DOHH2 (cell line): ENCODE measurements at regions not wholly inside any gene's neighbourhood (a gene's known extent, or its start where the extent isn't known, plus 50 kb on each side); places are given as distances from the start of the nearest gene placed in this dataset.

Source experiments
- H3F3A ChIP-seq: fragments of 200-600 bp; sonication (generic), shearing (Covaris generic); 2 replicates; pipeline ENCODE4 v1.6.0; 2016; ENCODE audit warnings: antibody characterized with exemption, mild to moderate bottlenecking; ENCODE audit not compliant: control insufficient read depth, insufficient read depth
- H3K27ac ChIP-seq: fragments of 200-600 bp; sonication (generic); 2 replicates; pipeline ENCODE4 v1.5.1; 2014; ENCODE audit warnings: low read depth, mild to moderate bottlenecking, low read length, moderate library complexity
- H3K27me3 ChIP-seq: fragments of 200-600 bp; sonication (generic); 2 replicates; pipeline ENCODE4 v1.6.1; 2014; ENCODE audit warnings: mild to moderate bottlenecking, low read length, mixed read lengths; ENCODE audit not compliant: control insufficient read depth
- H3K36me3 ChIP-seq: fragments of 200-600 bp; sonication (generic); 2 replicates; pipeline ENCODE4 v1.6.1; 2014; ENCODE audit warnings: mild to moderate bottlenecking, low read length, moderate library complexity, mixed read lengths; ENCODE audit not compliant: control insufficient read depth
- H3K4me1 ChIP-seq: fragments of 200-600 bp; sonication (generic); 2 replicates; pipeline ENCODE4 v1.6.1; 2014; ENCODE audit warnings: mild to moderate bottlenecking, low read length, mixed read lengths; ENCODE audit not compliant: control insufficient read depth
- H3K4me2 ChIP-seq: fragments of 200-600 bp; sonication (generic); 2 replicates; pipeline ENCODE4 v1.6.0; 2014; ENCODE audit warnings: mild to moderate bottlenecking, low read length, moderate library complexity
- H3K4me3 ChIP-seq: fragments of 200-600 bp; sonication (generic); 2 replicates; pipeline ENCODE4 v1.5.1; 2014; ENCODE audit warnings: mild to moderate bottlenecking, low read length, mixed read lengths
- H3K79me2 ChIP-seq: fragments of 200-600 bp; sonication (generic); 2 replicates; pipeline ENCODE4 v1.6.1; 2014; ENCODE audit warnings: mild to moderate bottlenecking, low read length, mixed read lengths; ENCODE audit not compliant: control insufficient read depth
- H3K9me2 ChIP-seq: fragments of 200-600 bp; sonication (generic); replicated peaks from 2 replicates; pipeline ENCODE4 v1.6.1; 2014; ENCODE audit warnings: mild to moderate bottlenecking, low read length, mixed read lengths; ENCODE audit not compliant: control insufficient read depth
- H3K9me3 ChIP-seq: fragments of 200-600 bp; sonication (generic); 2 replicates; pipeline ENCODE4 v1.6.1; 2014; ENCODE audit warnings: antibody characterized with exemption, low read length, mixed read lengths; ENCODE audit not compliant: control insufficient read depth, insufficient read depth
- H4K20me1 ChIP-seq: fragments of 200-600 bp; sonication (generic); 2 replicates; pipeline ENCODE4 v1.6.0; 2014; ENCODE audit warnings: low read depth, mild to moderate bottlenecking, antibody characterized with exemption, low read length, moderate library complexity; ENCODE audit not compliant: control insufficient read depth, insufficient read depth
- CTCF ChIP-seq: fragments of 200-600 bp; sonication (generic); IDR thresholded peaks from one replicate; pipeline ENCODE4 v1.5.1; 2014; ENCODE audit warnings: antibody characterized with exemption, mild to moderate bottlenecking, low read depth, low read length; ENCODE audit not compliant: poor library complexity, severe bottlenecking
- EZH2phosphoT487 ChIP-seq: fragments of 200-600 bp; sonication (generic); IDR thresholded peaks from 2 replicates; pipeline ENCODE4 v1.6.1; 2017; ENCODE audit warnings: borderline replicate concordance, mild to moderate bottlenecking, antibody characterized with exemption, low read length, moderate library complexity, mixed read lengths

- no peak overlapping the region for H3K4me2 ChIP-seq
Observed at GRCh38 chr5:159864885-159865691, 51.2 kb upstream of the ADRA1B start.

GRCh38 chr5:159866093-159866492 lies 50.2 kb upstream of the ADRA1B start:
- H3K9me2 ChIP-seq: no peaks in the 10 kb centered on the region
- TF ChIP-seq CTCF (no peak), EZH2phosphoT487 (no peak)
- no peak overlapping the region for H3K4me2 ChIP-seq

More at GRCh38 chr5:159864885-159865691, 51.2 kb upstream of the ADRA1B start:
- TF ChIP-seq EZH2phosphoT487: no peak
- no peak for TF ChIP-seq CTCF
- no peak overlapping the region for H3K27ac ChIP-seq
- no peaks in the 10 kb centered on the region for H3K36me3 ChIP-seq
- peaks cover 28% of the 10 kb centered on the region for H3K27me3 ChIP-seq
- no peaks in the 10 kb centered on the region for H3K9me3 ChIP-seq
- no peaks in the 10 kb centered on the region for H3F3A ChIP-seq
- no peaks in the 10 kb centered on the region for H3K79me2 ChIP-seq
- no peaks in the 10 kb centered on the region for H3K4me1 ChIP-seq
- H3K4me3 ChIP-seq: no peak overlapping the region
- H3K9me2 ChIP-seq: no peaks in the 10 kb centered on the region
- H4K20me1 ChIP-seq: no peaks in the 10 kb centered on the region

More at GRCh38 chr5:159866093-159866492, 50.2 kb upstream of the ADRA1B start:
- H3K9me3 ChIP-seq: no peaks in the 10 kb centered on the region
- H3K27me3 ChIP-seq: peaks cover 34% of the 10 kb centered on the region
- no peaks in the 10 kb centered on the region for H4K20me1 ChIP-seq
- no peaks in the 10 kb centered on the region for H3K4me1 ChIP-seq
- no peaks in the 10 kb centered on the region for H3K36me3 ChIP-seq
- no peak overlapping the region for H3K27ac ChIP-seq
- no peaks in the 10 kb centered on the region for H3K79me2 ChIP-seq
- H3K4me3 ChIP-seq: no peak overlapping the region
- H3F3A ChIP-seq: no peaks in the 10 kb centered on the region
